ENCODE measurements at regions not wholly inside any gene's neighbourhood (a gene's known extent, or its start where the extent isn't known, plus 50 kb on each side); places are given as distances from the start of the nearest gene placed in this dataset.

DNA sequence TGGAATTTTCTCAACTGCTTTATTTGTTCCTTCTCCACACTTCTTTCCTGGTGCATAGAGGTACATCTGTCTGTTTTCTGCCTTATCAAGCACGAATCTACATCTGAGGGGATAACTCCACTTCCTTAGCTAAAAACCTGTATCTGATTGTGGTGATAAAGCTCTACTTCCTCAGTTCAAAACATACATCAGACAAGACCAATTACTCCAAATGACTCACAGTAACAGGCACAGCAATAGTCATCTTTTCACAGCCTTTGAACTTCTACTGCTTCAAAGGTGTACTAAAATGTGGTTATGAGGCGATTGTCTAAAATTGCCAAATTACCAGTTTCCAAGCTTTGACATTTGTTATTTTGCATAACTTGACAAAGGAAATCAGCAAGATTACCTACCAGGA is 803.6 kb upstream of the ZEB2 start (continued):
- TF ChIP-seq ZFHX2 (tag by site-specific recombination; conservative IDR thresholded peaks at IDR 0.05) (no peak), SP3 (tag by site-specific recombination; IDR thresholded peaks at IDR 0.05) (no peak), YY2 (tag by site-specific recombination; IDR thresholded peaks at IDR 0.05) (no peak), ZNF596 (tag by site-specific recombination; IDR thresholded peaks at IDR 0.05) (no peak)

DNA sequence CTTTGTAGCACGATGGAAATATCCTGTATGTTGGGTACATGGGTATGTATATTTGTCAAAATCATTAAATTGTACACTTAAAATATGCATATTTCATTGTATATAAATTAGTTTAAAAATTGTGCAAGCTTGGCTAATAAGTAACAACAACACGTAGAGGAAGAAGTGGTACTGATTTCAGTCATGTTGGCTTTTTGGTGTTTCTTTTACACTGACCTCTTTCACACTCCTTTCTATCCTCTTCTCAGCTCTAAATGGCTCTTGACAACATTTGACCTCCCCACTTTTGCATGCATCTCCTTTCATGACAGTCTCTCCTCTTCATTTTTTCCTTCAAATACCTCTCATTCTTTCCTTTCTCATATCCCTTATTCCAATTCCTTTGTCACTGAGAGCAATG is 801.4 kb upstream of the ZEB2 start:
- CTCF ChIA-PET: no interaction called here
- no peaks in the 10 kb centered on the region for H3K4me1 ChIP-seq (ENCODE audit: control insufficient read depth, insufficient read depth, low read length)
- POLR2A ChIA-PET: no interaction called here

DNA sequence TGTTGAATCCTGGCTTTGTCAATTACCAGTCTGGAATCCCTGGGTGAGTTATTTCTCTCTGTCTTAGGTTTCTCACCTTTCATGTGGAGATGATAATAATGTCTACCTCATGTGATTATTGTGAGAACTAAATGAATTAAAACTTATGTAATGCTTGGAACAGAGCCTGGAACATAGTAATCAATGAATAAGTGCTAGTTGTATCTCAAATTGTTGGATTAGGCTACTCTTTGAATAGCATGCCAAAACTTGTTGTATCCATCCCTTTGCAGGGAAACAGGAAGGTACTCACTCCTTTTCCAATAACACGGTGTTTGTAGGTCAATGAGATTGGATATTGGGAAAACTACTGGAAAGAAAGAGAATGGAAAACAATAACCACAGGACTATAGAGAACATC is 796.6 kb upstream of the ZEB2 start:
- POLR2A ChIA-PET: no interaction called here

More for the DNA sequence above, 801.4 kb upstream of the ZEB2 start:
- H3K9me3 ChIP-seq (ENCODE audit: control insufficient read depth, insufficient read depth, low read depth, low read length): no peaks in the 10 kb centered on the region
- no peak overlapping the region for H3K27ac ChIP-seq (ENCODE audit: extremely low read depth, low read depth, low read length)
- no peak overlapping the region for H3K4me3 ChIP-seq (ENCODE audit: low read depth, low read length)
- no peaks in the 10 kb centered on the region for H3K36me3 ChIP-seq (ENCODE audit: control insufficient read depth in 2 of 2, insufficient read depth in 1 of 2, low read length in 2 of 2)
- TF ChIP-seq ZBTB7A (tag by site-specific recombination; IDR thresholded peaks at IDR 0.05; ENCODE audit: low read depth) (no peak), ZNF394 (tag by site-specific recombination; IDR thresholded peaks at IDR 0.05; ENCODE audit: borderline replicate concordance) (no peak), ZNF426 (tag by site-specific recombination; IDR thresholded peaks at IDR 0.05) (no peak), MZF1 (tag by site-specific recombination; IDR thresholded peaks at IDR 0.05; ENCODE audit: borderline replicate concordance) (no peak), GLI2 (tag by site-specific recombination; IDR thresholded peaks at IDR 0.05; ENCODE audit: borderline replicate concordance, low read depth) (no peak), ZNF768 (tag by site-specific recombination; IDR thresholded peaks at IDR 0.05) (no peak), ZBTB21 (tag by site-specific recombination; IDR thresholded peaks at IDR 0.05) (no peak)

DNA sequence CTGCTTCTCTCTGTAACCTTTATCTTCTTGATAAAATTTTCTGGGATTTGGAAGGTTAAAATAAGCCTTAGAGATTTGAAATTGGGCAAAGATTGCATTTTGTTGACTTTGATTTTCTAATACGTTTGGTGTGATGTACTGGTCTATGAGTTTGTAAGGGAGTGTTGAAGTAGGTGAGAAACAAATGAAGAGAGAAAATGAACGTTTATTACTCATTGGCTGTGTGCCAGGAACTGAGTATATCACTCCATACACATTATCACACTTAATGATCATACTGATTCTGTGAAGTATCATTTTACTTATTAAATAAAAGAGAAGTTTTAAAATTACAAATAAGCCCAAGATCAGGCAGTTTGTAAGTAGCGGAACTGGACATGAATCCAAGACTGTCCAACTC is 795.1 kb upstream of the ZEB2 start:
- ChIA-PET POLR2A (no interaction called here), CTCF (no interaction called here)
- H3K4me1 ChIP-seq (ENCODE audit: control insufficient read depth, insufficient read depth, low read length): no peaks in the 10 kb centered on the region
- no peak overlapping the region for H3K27ac ChIP-seq (ENCODE audit: extremely low read depth, low read depth, low read length)
- no peak for TF ChIP-seq SP7 (tag by site-specific recombination; IDR thresholded peaks at IDR 0.05)
- no peak for TF ChIP-seq ZNF2 (tag by site-specific recombination; IDR thresholded peaks at IDR 0.05)
- TF ChIP-seq ZNF366 (tag by site-specific recombination; conservative IDR thresholded peaks at IDR 0.05): no peak
- TF ChIP-seq, protein P1, sequence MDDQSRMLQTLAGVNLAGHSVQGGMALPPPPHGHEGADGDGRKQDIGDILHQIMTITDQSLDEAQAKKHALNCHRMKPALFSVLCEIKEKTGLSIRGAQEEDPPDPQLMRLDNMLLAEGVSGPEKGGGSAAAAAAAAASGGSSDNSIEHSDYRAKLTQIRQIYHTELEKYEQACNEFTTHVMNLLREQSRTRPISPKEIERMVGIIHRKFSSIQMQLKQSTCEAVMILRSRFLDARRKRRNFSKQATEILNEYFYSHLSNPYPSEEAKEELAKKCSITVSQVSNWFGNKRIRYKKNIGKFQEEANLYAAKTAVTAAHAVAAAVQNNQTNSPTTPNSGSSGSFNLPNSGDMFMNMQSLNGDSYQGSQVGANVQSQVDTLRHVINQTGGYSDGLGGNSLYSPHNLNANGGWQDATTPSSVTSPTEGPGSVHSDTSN (CRISPR knock-in tag; IDR thresholded peaks at IDR 0.05): no peak
- no peak for TF ChIP-seq ZNF629 (tag by site-specific recombination; IDR thresholded peaks at IDR 0.05)
- TF ChIP-seq ZNF514 (tag by site-specific recombination; IDR thresholded peaks at IDR 0.05): no peak
- no peak for TF ChIP-seq ZNF112 (tag by site-specific recombination; IDR thresholded peaks at IDR 0.05)
- no peak for TF ChIP-seq ZNF248 (tag by site-specific recombination; IDR thresholded peaks at IDR 0.05)
- no peak for TF ChIP-seq ZNF791 (tag by site-specific recombination; IDR thresholded peaks at IDR 0.05)
- H3K36me3 ChIP-seq (ENCODE audit: control insufficient read depth in 2 of 2, insufficient read depth in 1 of 2, low read length in 2 of 2): no peaks in the 10 kb centered on the region
- no peaks in the 10 kb centered on the region for H3K9me3 ChIP-seq (ENCODE audit: control insufficient read depth, insufficient read depth, low read depth, low read length)
- H3K4me3 ChIP-seq (ENCODE audit: low read depth, low read length): no peak overlapping the region

More for the DNA sequence above, 796.6 kb upstream of the ZEB2 start:
- H3K4me3 ChIP-seq (ENCODE audit: low read depth, low read length): no peak overlapping the region
- H3K27ac ChIP-seq (ENCODE audit: extremely low read depth, low read depth, low read length): no peak overlapping the region
- no peaks in the 10 kb centered on the region for H3K36me3 ChIP-seq (ENCODE audit: control insufficient read depth in 2 of 2, insufficient read depth in 1 of 2, low read length in 2 of 2)
- no peaks in the 10 kb centered on the region for H3K4me1 ChIP-seq (ENCODE audit: control insufficient read depth, insufficient read depth, low read length)
- H3K9me3 ChIP-seq (ENCODE audit: control insufficient read depth, insufficient read depth, low read depth, low read length): no peaks in the 10 kb centered on the region
- TF ChIP-seq ZNF585B (tag by site-specific recombination; IDR thresholded peaks at IDR 0.05) (no peak), ZNF776 (tag by site-specific recombination; IDR thresholded peaks at IDR 0.05; ENCODE audit: borderline replicate concordance) (no peak)
- TF ChIP-seq, protein P2, sequence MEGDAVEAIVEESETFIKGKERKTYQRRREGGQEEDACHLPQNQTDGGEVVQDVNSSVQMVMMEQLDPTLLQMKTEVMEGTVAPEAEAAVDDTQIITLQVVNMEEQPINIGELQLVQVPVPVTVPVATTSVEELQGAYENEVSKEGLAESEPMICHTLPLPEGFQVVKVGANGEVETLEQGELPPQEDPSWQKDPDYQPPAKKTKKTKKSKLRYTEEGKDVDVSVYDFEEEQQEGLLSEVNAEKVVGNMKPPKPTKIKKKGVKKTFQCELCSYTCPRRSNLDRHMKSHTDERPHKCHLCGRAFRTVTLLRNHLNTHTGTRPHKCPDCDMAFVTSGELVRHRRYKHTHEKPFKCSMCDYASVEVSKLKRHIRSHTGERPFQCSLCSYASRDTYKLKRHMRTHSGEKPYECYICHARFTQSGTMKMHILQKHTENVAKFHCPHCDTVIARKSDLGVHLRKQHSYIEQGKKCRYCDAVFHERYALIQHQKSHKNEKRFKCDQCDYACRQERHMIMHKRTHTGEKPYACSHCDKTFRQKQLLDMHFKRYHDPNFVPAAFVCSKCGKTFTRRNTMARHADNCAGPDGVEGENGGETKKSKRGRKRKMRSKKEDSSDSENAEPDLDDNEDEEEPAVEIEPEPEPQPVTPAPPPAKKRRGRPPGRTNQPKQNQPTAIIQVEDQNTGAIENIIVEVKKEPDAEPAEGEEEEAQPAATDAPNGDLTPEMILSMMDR (tag by site-specific recombination; IDR thresholded peaks at IDR 0.05): no peak
- CTCF ChIA-PET: no interaction called here

Data from HEK293 (cell line).